T-cell (primary cell): ENCODE measurements at regions not wholly inside any gene's neighbourhood (a gene's known extent, or its start where the extent isn't known, plus 50 kb on each side); places are given as distances from the start of the nearest gene placed in this dataset.
A peak's percentile ranks its signal among the peaks of the same experiment; 100 is the strongest.
"Not testable (repeated sequence)": the region's sequence is repeated elsewhere in the genome, so short reads cannot be mapped to it uniquely, and the experiment has no call there.

Experiments used
- ATAC-seq, 4 experiments: fragments of 200-7000 bp in 3 of 4; fragments of 150-1000 bp in 1 of 4; cut with Tn5 transposase; replicated peaks in 1 of 4; 1 replicate in 3 of 4; 2 replicates in 1 of 4; pipeline ENCODE4 v1.10.0; 2021; ENCODE audit warnings: moderate library complexity in 3 of 4, mild to moderate bottlenecking in 2 of 4, moderate number of reproducible peaks in 1 of 4
- CTCF ChIA-PET, 2 donors: fragments of 300-600 bp; sonication (Branson Sonifier 250); formaldehyde crosslinking; loops; one replicate each; lab custom pipeline; 2022; ENCODE audit warnings: antibody characterized with exemption in 2 of 2; lab: Charles Lee
- POLR2A ChIA-PET, 2 donors: fragments of 300-600 bp; sonication (Branson Sonifier 250); formaldehyde crosslinking; loops; one replicate each; lab custom pipeline; 2022; ENCODE audit warnings: antibody characterized with exemption in 2 of 2; lab: Charles Lee
- DNase-seq, 35 experiments: peaks; one replicate each; pipeline versions ENCODE4 v3.0.0 to v3.0.0-alpha.2; 2013 to 2023
- H3K27ac ChIP-seq: one replicate; pipeline ENCODE4 v1.5.1; 2013; ENCODE audit warnings: low read length
- H3K27me3 ChIP-seq, 2 experiments: replicated peaks in 1 of 2; 1 replicate in 1 of 2; 2 replicates in 1 of 2; pipeline versions ENCODE4 v1.6.1 to v1.7.0; 2013; ENCODE audit warnings: low read length in 1 of 2, mixed read lengths in 1 of 2; ENCODE audit not compliant: control insufficient read depth in 2 of 2, insufficient read depth in 2 of 2; ENCODE audit errors: extremely low read depth in 1 of 2
- H3K36me3 ChIP-seq, 2 donors: 1 replicate in 1 of 2; 2 replicates in 1 of 2; pipeline versions ENCODE4 v1.6.1 to v1.7.0; 2013; ENCODE audit warnings: low read length in 1 of 2; ENCODE audit not compliant: control insufficient read depth in 2 of 2, insufficient read depth in 1 of 2; ENCODE audit errors: extremely low read depth in 1 of 2
- H3K4me1 ChIP-seq, 2 experiments: 1 replicate in 1 of 2; 2 replicates in 1 of 2; pipeline versions ENCODE4 v1.6.1 to v1.7.0; 2013; ENCODE audit warnings: low read length in 2 of 2, mixed read lengths in 1 of 2; ENCODE audit not compliant: insufficient read depth in 2 of 2, control insufficient read depth in 1 of 2; ENCODE audit errors: extremely low read depth in 1 of 2
- H3K4me3 ChIP-seq, 2 donors: 1 replicate in 1 of 2; 2 replicates in 1 of 2; pipeline versions ENCODE4 v1.5.1 to v1.7.0; 2013; ENCODE audit warnings: mild to moderate bottlenecking in 2 of 2, low read length in 1 of 2, moderate library complexity in 1 of 2; ENCODE audit not compliant: control insufficient read depth in 1 of 2; ENCODE audit errors: extremely low read depth in 1 of 2
- H3K9me3 ChIP-seq: 2 replicates; pipeline ENCODE4 v1.7.0; 2013
- H3K27ac Mint-ChIP-seq, 2 donors: one replicate each; pipeline ENCODE4 v1.8.0; 2020 to 2021; ENCODE audit warnings: mild to moderate bottlenecking in 2 of 2, mixed read lengths in 2 of 2
- H3K27me3 Mint-ChIP-seq, 2 donors: one replicate each; pipeline ENCODE4 v1.8.0; 2021 to 2022; ENCODE audit warnings: mixed read lengths in 2 of 2
- H3K36me3 Mint-ChIP-seq: one replicate; pipeline ENCODE4 v1.8.0; 2021; ENCODE audit warnings: mixed read lengths
- H3K4me1 Mint-ChIP-seq, 3 donors: one replicate each; pipeline ENCODE4 v1.8.0; 2020 to 2022; ENCODE audit warnings: mixed read lengths in 3 of 3, mild to moderate bottlenecking in 1 of 3
- H3K4me3 Mint-ChIP-seq, 3 donors: one replicate each; pipeline ENCODE4 v1.8.0; 2020 to 2022; ENCODE audit warnings: mild to moderate bottlenecking in 3 of 3, mixed read lengths in 3 of 3, moderate library complexity in 3 of 3
- H3K9me3 Mint-ChIP-seq, 3 donors: one replicate each; pipeline ENCODE4 v1.8.0; 2020 to 2022; ENCODE audit warnings: mixed read lengths in 3 of 3
- WGBS: methylation state at CpG from one replicate; pipeline ENCODE4 v1.1.5; 2013; ENCODE audit warnings: missing lambda C conversion rate; ENCODE audit not compliant: insufficient coverage; 5-methylcytosine and 5-hydroxymethylcytosine counted together

GRCh38 chr7:13257661-13258060 is 570.2 kb downstream of the ARL4A start:
- H3K27ac ChIP-seq, result no peak overlapping the region
- Mint-ChIP-seq H3K4me3 (no peak overlapping the region), H3K27me3 (peaks cover 5 to 7% of the 10 kb centered on the region in 2 donors), H3K9me3 (no peaks in the 10 kb centered on the region), H3K36me3 (no peaks in the 10 kb centered on the region), H3K27ac (no peak overlapping the region), H3K4me1 (no peaks in the 10 kb centered on the region)
- H3K4me3 ChIP-seq, result no peak overlapping the region
- WGBS, result no CpG with 5 or more reads among the region's 6 CpGs
- ATAC-seq, result no peak
- no peaks in the 10 kb centered on the region for H3K36me3 ChIP-seq
- CTCF ChIA-PET, result interaction anchor here in 1 of 2 donors (1.1 kb wide), 1 partner anchor 8 kb away, joined by 3 read pairs; no protein-coding TSS in a partner anchor
- POLR2A ChIA-PET, result no interaction called here
- peaks cover 0 to 6% of the 10 kb centered on the region in 2 experiments for H3K27me3 ChIP-seq
- H3K9me3 ChIP-seq, result no peaks in the 10 kb centered on the region
- H3K4me1 ChIP-seq, result no peaks in the 10 kb centered on the region
- no peak for DNase-seq

GRCh38 chr7:13258386-13258785 is 571.0 kb downstream of the ARL4A start:
- H3K27me3 ChIP-seq, result peaks cover 0 to 6% of the 10 kb centered on the region in 2 experiments
- Mint-ChIP-seq H3K27ac (no peak overlapping the region), H3K4me1 (no peaks in the 10 kb centered on the region), H3K9me3 (no peaks in the 10 kb centered on the region), H3K36me3 (no peaks in the 10 kb centered on the region), H3K27me3 (peaks cover 5 to 7% of the 10 kb centered on the region in 2 donors), H3K4me3 (no peak overlapping the region)
- no peak overlapping the region for H3K27ac ChIP-seq
- POLR2A ChIA-PET, result no interaction called here
- H3K4me1 ChIP-seq, result no peaks in the 10 kb centered on the region
- H3K4me3 ChIP-seq, result no peak overlapping the region
- CTCF ChIA-PET, result no interaction called here
- no peaks in the 10 kb centered on the region for H3K9me3 ChIP-seq
- no peak for DNase-seq
- WGBS, result no CpG with 5 or more reads among the region's 2 CpGs
- no peak for ATAC-seq
- H3K36me3 ChIP-seq, result no peaks in the 10 kb centered on the region

- peaks cover 0 to 6% of the 10 kb centered on the region in 2 experiments for H3K27me3 ChIP-seq
- ChIA-PET POLR2A (no interaction called here), CTCF (interaction anchor here (0.6 to 1.3 kb wide), 3 partner anchors 21 to 735 kb away, joined by 3 to 4 read pairs (median 3); no protein-coding TSS in a partner anchor)
- Mint-ChIP-seq H3K36me3 (no peaks in the 10 kb centered on the region), H3K4me3 (no peak overlapping the region), H3K27ac (no peak overlapping the region), H3K9me3 (no peaks in the 10 kb centered on the region), H3K27me3 (peaks cover 5 to 14% of the 10 kb centered on the region in 2 donors), H3K4me1 (no peaks in the 10 kb centered on the region)
- ATAC-seq (no peak), DNase-seq (no peak)
- H3K4me1 ChIP-seq, result no peaks in the 10 kb centered on the region
- no peak overlapping the region for H3K4me3 ChIP-seq
- H3K36me3 ChIP-seq, result no peaks in the 10 kb centered on the region
- no peaks in the 10 kb centered on the region for H3K9me3 ChIP-seq
- no peak overlapping the region for H3K27ac ChIP-seq
These were observed 572.5 kb downstream of the ARL4A start for GRCh38 chr7:13259930-13260329.

- Mint-ChIP-seq H3K4me1 (no peaks in the 10 kb centered on the region), H3K9me3 (no peaks in the 10 kb centered on the region), H3K4me3 (no peak overlapping the region), H3K27ac (no peak overlapping the region), H3K27me3 (peaks cover 0 to 14% of the 10 kb centered on the region in 2 donors), H3K36me3 (no peaks in the 10 kb centered on the region)
- DNase-seq (peak in 1 of 35 experiments; percentile 60), ATAC-seq (no peak)
- POLR2A ChIA-PET, result interaction anchor here in 1 of 2 donors (0.5 kb wide), 1 partner anchor 577 kb away, joined by 4 read pairs; no protein-coding TSS in a partner anchor
- CTCF ChIA-PET, result interaction anchor here (0.6 to 2.1 kb wide), 10 partner anchors 588 to 1765 kb away, joined by 3 to 18 read pairs (median 4); no protein-coding TSS in a partner anchor
- Histone ChIP-seq H3K4me3 (no peak overlapping the region), H3K27me3 (peaks cover 0 to 4% of the 10 kb centered on the region in 2 experiments), H3K4me1 (no peaks in the 10 kb centered on the region), H3K36me3 (no peaks in the 10 kb centered on the region), H3K9me3 (no peaks in the 10 kb centered on the region), H3K27ac (no peak overlapping the region)
- 20% methylated on average over 1 of the region's 4 CpGs for WGBS
These were observed 575.6 kb downstream of the ARL4A start for GRCh38 chr7:13262929-13263530.

- Mint-ChIP-seq H3K4me3 (no peak overlapping the region), H3K36me3 (no peaks in the 10 kb centered on the region), H3K9me3 (no peaks in the 10 kb centered on the region), H3K27me3 (peaks cover 0 to 11% of the 10 kb centered on the region in 2 donors), H3K4me1 (no peaks in the 10 kb centered on the region), H3K27ac (no peak overlapping the region)
- H3K9me3 ChIP-seq, result no peaks in the 10 kb centered on the region
- WGBS, result no CpG with 5 or more reads among the region's 2 CpGs
- DNase-seq, result no peak
- ATAC-seq, result no peak
- no peak overlapping the region for H3K27ac ChIP-seq
- ChIA-PET POLR2A (no interaction called here), CTCF (interaction anchor here in 1 of 2 donors (0.5 to 2.5 kb wide), 6 partner anchors 8 to 1426 kb away, joined by 3 to 5 read pairs (median 3); no protein-coding TSS in a partner anchor)
- peaks cover 0 to 4% of the 10 kb centered on the region in 2 experiments for H3K27me3 ChIP-seq
- no peaks in the 10 kb centered on the region for H3K4me1 ChIP-seq
- H3K4me3 ChIP-seq, result no peak overlapping the region
- H3K36me3 ChIP-seq, result no peaks in the 10 kb centered on the region
These were observed 577.8 kb downstream of the ARL4A start for GRCh38 chr7:13265271-13265670.

GRCh38 chr7:13274205-13274604 is 586.8 kb downstream of the ARL4A start:
- POLR2A ChIA-PET, ATAC-seq, H3K36me3 ChIP-seq, H3K27ac Mint-ChIP-seq, H3K27ac ChIP-seq, H3K9me3 Mint-ChIP-seq, H3K4me3 Mint-ChIP-seq, H3K27me3 ChIP-seq, DNase-seq, H3K4me1 ChIP-seq, H3K4me3 ChIP-seq, CTCF ChIA-PET, H3K9me3 ChIP-seq, H3K36me3 Mint-ChIP-seq, H3K4me1 Mint-ChIP-seq: not testable (repeated sequence)
- 91% methylated on average over 7 of the region's 9 CpGs for WGBS
- peaks cover 5 to 20% of the 10 kb centered on the region in 2 donors for H3K27me3 Mint-ChIP-seq
